Heart left ventricle (tissue), 16 donors: ENCODE measurements at regions not wholly inside any gene's neighbourhood (a gene's known extent, or its start where the extent isn't known, plus 50 kb on each side); places are given as distances from the start of the nearest gene placed in this dataset.

ENCODE experiments used
- ATAC-seq, 4 donors: fragments of 200-7000 bp; cut with Tn5 transposase; one replicate each; pipeline ENCODE4 v1.9.1; 2020 to 2022; ENCODE audit warnings: moderate library complexity in 4 of 4, mild to moderate bottlenecking in 3 of 4, moderate number of reproducible peaks in 1 of 4
- DNase-seq, 5 donors: peaks; one replicate each; pipeline ENCODE4 v3.0.0-alpha.2; 2020
- H3K27ac ChIP-seq, 12 donors: fragments of 200-600 bp; sonication (generic) in 4 of 12; one replicate each; pipeline versions ENCODE4 v1.5.0 to v1.8.0; 2016 to 2022; ENCODE audit warnings: mild to moderate bottlenecking in 2 of 12
- H3K27me3 ChIP-seq, 9 donors: fragments of 200-600 bp; sonication (generic) in 2 of 9; one replicate each; pipeline versions ENCODE4 v1.5.1 to v1.8.0; 2016 to 2022; ENCODE audit warnings: mild to moderate bottlenecking in 3 of 9
- H3K36me3 ChIP-seq, 9 donors: fragments of 200-600 bp; sonication (generic) in 2 of 9; one replicate each; pipeline versions ENCODE4 v1.5.0 to v1.8.0; 2018 to 2022; ENCODE audit warnings: mild to moderate bottlenecking in 2 of 9
- H3K4me1 ChIP-seq, 12 donors: fragments of 200-600 bp; sonication (generic) in 4 of 12; one replicate each; pipeline versions ENCODE4 v1.5.0 to v1.8.0; 2016 to 2022; ENCODE audit warnings: mild to moderate bottlenecking in 3 of 12
- H3K4me3 ChIP-seq, 12 donors: fragments of 200-600 bp; sonication (generic) in 4 of 12; one replicate each; pipeline versions ENCODE4 v1.5.0 to v1.8.0; 2017 to 2022; ENCODE audit warnings: mild to moderate bottlenecking in 9 of 12, moderate library complexity in 4 of 12
- H3K9me3 ChIP-seq, 12 donors: fragments of 200-600 bp; sonication (generic) in 4 of 12; one replicate each; pipeline versions ENCODE4 v1.5.0 to v1.8.0; 2016 to 2022; ENCODE audit warnings: mild to moderate bottlenecking in 1 of 12
- CTCF ChIP-seq, 12 donors: fragments of 200-600 bp; sonication (generic) in 4 of 12; IDR thresholded peaks; one replicate each; pipeline versions ENCODE4 v1.5.0 to v1.8.0; 2018 to 2022; ENCODE audit warnings: antibody characterized with exemption in 12 of 12, mild to moderate bottlenecking in 5 of 12
- POLR2A ChIP-seq, 2 donors: fragments of 450-650 bp; IDR thresholded peaks; one replicate each; pipeline ENCODE4 v1.6.1; 2017; ENCODE audit warnings: antibody characterized with exemption in 2 of 2, mild to moderate bottlenecking in 2 of 2, moderate library complexity in 2 of 2
- WGBS, 4 donors: extraction: QIAGEN DNeasy Blood & Tissue Kit in 2 of 4; methylation state at CpG; one replicate each; pipeline versions ENCODE4 v1.1.5 to v1.1.7; 2013 to 2018; 5-methylcytosine and 5-hydroxymethylcytosine counted together
- intact Hi-C, 10 donors: fragments of 100-400 bp; cut with DNase I; formaldehyde crosslinking; loops; one replicate each; pipeline versions ENCODE4 v1.11.1 to v1.14.2; 2022
- donor health status: ischemic (EF 13 %, LVEDD 7.1; RV severe dilation, severe dysfunction).
- donor health status: healthy with polysubstance abuse.
- donor health status: DM: no; HTN: yes; CAD: no.
- donor health status: DM: no; HTN: no; CAD: no.
- donor health status: ischemic (EF 25% LVEDD 6.9; RV normal size, moderate dysfunction).
- donor health status: ischemic (EF 25% LVEDD 5.7; RV mildly dilated, moderate dysfunction).
- donor health status: healthy.
- donor health status: DM: yes; HTN: yes; CAD: no.
- donor health status: ischemic (EF 35%, LVEDD 5.7; RV mildly dilated, moderate dysfunction).
- donor health status: nonischemic (EF 11% LVEDD 7.7; RV severe dilation, severe dysfunction).
- donor health status: DM: yes; HTN: yes; CAD: no.
- donor health status: PGD.
- donor health status: ischemic (EF 29% LVEDD 5.4; RV normal size, mild dysfunction).
- donor health status: nonischemic (EF 23%, LVEDD 6.1; RV moderate dilation, normal function).

GRCh38 chr2:220705678-220706077 is 866.4 kb downstream of the EPHA4 start:
- H3K36me3 ChIP-seq, result no peaks in the 10 kb centered on the region
- DNase-seq (no peak), ATAC-seq (no peak)
- TF ChIP-seq CTCF (IDR thresholded peaks at IDR 0.05) (no peak), POLR2A (IDR thresholded peaks at IDR 0.05) (no peak)
- no peaks in the 10 kb centered on the region for H3K27me3 ChIP-seq
- intact Hi-C loops, result no loop called here
- peaks cover 0 to 9% (median 2%) of the 10 kb centered on the region in 12 donors for H3K9me3 ChIP-seq
- H3K4me1 ChIP-seq, result no peaks in the 10 kb centered on the region
- WGBS, 4 donors, result 75 to 78% (median 77%) methylated on average over 4 of the region's 4 CpGs
- no peak overlapping the region for H3K27ac ChIP-seq
- no peak overlapping the region for H3K4me3 ChIP-seq

GRCh38 chr2:220707261-220707660 is 864.8 kb downstream of the EPHA4 start:
- no peak for DNase-seq
- no peak for ATAC-seq
- Histone ChIP-seq H3K9me3 (no peaks in the 10 kb centered on the region), H3K27ac (no peak overlapping the region), H3K4me1 (no peaks in the 10 kb centered on the region), H3K36me3 (no peaks in the 10 kb centered on the region), H3K27me3 (no peaks in the 10 kb centered on the region), H3K4me3 (no peak overlapping the region)
- intact Hi-C loops, result no loop called here
- WGBS, 4 donors, result 85 to 93% (median 87%) methylated on average over 3 of the region's 3 CpGs
- TF ChIP-seq POLR2A (IDR thresholded peaks at IDR 0.05) (no peak), CTCF (IDR thresholded peaks at IDR 0.05) (no peak)

GRCh38 chr2:220708366-220708765 is 863.7 kb downstream of the EPHA4 start:
- whole genome bisulfite sequencing, 4 donors, result 73 to 83% (median 74%) methylated on average over 3 of the region's 3 CpGs
- no peak for TF ChIP-seq CTCF (IDR thresholded peaks at IDR 0.05)
- TF ChIP-seq POLR2A (IDR thresholded peaks at IDR 0.05), result no peak
- intact Hi-C loops, result no loop called here
- DNase-seq (peak in 1 of 5 donors; percentile 6), ATAC-seq (no peak)
- Histone ChIP-seq H3K27me3 (no peaks in the 10 kb centered on the region), H3K4me1 (no peaks in the 10 kb centered on the region), H3K36me3 (no peaks in the 10 kb centered on the region), H3K9me3 (no peaks in the 10 kb centered on the region), H3K4me3 (no peak overlapping the region), H3K27ac (no peak overlapping the region)

- no peak for ATAC-seq
- no peak overlapping the region for H3K27ac ChIP-seq
- intact Hi-C loops, result no loop called here
These were observed 854.8 kb downstream of the EPHA4 start for GRCh38 chr2:220717283-220717682.

More at GRCh38 chr2:220717283-220717682, 854.8 kb downstream of the EPHA4 start:
- Histone ChIP-seq H3K27me3 (no peaks in the 10 kb centered on the region), H3K4me3 (no peak overlapping the region), H3K9me3 (no peaks in the 10 kb centered on the region), H3K36me3 (no peaks in the 10 kb centered on the region), H3K4me1 (no peaks in the 10 kb centered on the region)
- DNase-seq, result no peak
- TF ChIP-seq CTCF (IDR thresholded peaks at IDR 0.05) (no peak), POLR2A (IDR thresholded peaks at IDR 0.05) (no peak)
- WGBS, 4 donors, result 90 to 97% (median 94%) methylated on average over 3 of the region's 3 CpGs
